ENCODE measurements at regions not wholly inside any gene's neighbourhood (a gene's known extent, or its start where the extent isn't known, plus 50 kb on each side); places are given as distances from the start of the nearest gene placed in this dataset.

GRCh38 chr20:21019814-21020658 is 86.1 kb downstream of the LINC00237 start (continued):
- TF ChIP-seq ZBTB43 (CRISPR knock-in tag; conservative IDR thresholded peaks at IDR 0.05) (no peak), NAIF1 (CRISPR knock-in tag; IDR thresholded peaks at IDR 0.05; ENCODE audit: borderline replicate concordance) (no peak), PHF20 (CRISPR knock-in tag; IDR thresholded peaks at IDR 0.05) (no peak), ZNF549 (CRISPR knock-in tag; IDR thresholded peaks at IDR 0.05) (no peak), HOXA5 (CRISPR knock-in tag; IDR thresholded peaks at IDR 0.05) (no peak), FOXK2 (IDR thresholded peaks at IDR 0.05) (no peak), LCORL (IDR thresholded peaks at IDR 0.05) (no peak), LCORL (CRISPR knock-in tag; IDR thresholded peaks at IDR 0.05) (peak; percentile 79; the same call in 1 of the 2 replicates), CENPBD1 (CRISPR knock-in tag; IDR thresholded peaks at IDR 0.05; ENCODE audit: borderline replicate concordance, low read depth) (no peak), IRF1 (CRISPR knock-in tag; IDR thresholded peaks at IDR 0.05; ENCODE audit: low read depth) (no peak), ZNF264 (CRISPR knock-in tag; IDR thresholded peaks at IDR 0.05) (no peak), MIXL1 (CRISPR knock-in tag; IDR thresholded peaks at IDR 0.05) (no peak), NFYC (CRISPR knock-in tag; IDR thresholded peaks at IDR 0.05) (no peak), RNF2 (conservative IDR thresholded peaks at IDR 0.05; ENCODE audit: low read depth) (no peak), NR2F6 (IDR thresholded peaks at IDR 0.05) (peak; percentile 80), NR2F6 (CRISPR knock-in tag; IDR thresholded peaks at IDR 0.05) (peak; percentile 76), ZFX (CRISPR knock-in tag; IDR thresholded peaks at IDR 0.05; ENCODE audit: low read depth) (peak; percentile 48; the same call in 1 of the 2 replicates), FOXP1 (IDR thresholded peaks at IDR 0.05) (no peak), FOXP1 (CRISPR knock-in tag; IDR thresholded peaks at IDR 0.05) (no peak), ZNF543 (CRISPR knock-in tag; IDR thresholded peaks at IDR 0.05) (no peak), ZNF605 (CRISPR knock-in tag; IDR thresholded peaks at IDR 0.05) (no peak; the same call in 1 of the 2 replicates), ZNF883 (CRISPR knock-in tag; IDR thresholded peaks at IDR 0.05; ENCODE audit: not compliant biosample characterization) (peak; percentile 39), U2AF2 (IDR thresholded peaks at IDR 0.05; ENCODE audit: low read depth, low read length) (0 out of 2 replicates have a peak, but pooled peaks have one; percentile 32), KLF16 (CRISPR knock-in tag; IDR thresholded peaks at IDR 0.05) (no peak), RNF219 (CRISPR knock-in tag; IDR thresholded peaks at IDR 0.05) (no peak), ONECUT2 (CRISPR knock-in tag; IDR thresholded peaks at IDR 0.05) (no peak), ZNF703 (CRISPR knock-in tag; IDR thresholded peaks at IDR 0.05; ENCODE audit: borderline replicate concordance) (no peak)
- TF ChIP-seq, protein P1, sequence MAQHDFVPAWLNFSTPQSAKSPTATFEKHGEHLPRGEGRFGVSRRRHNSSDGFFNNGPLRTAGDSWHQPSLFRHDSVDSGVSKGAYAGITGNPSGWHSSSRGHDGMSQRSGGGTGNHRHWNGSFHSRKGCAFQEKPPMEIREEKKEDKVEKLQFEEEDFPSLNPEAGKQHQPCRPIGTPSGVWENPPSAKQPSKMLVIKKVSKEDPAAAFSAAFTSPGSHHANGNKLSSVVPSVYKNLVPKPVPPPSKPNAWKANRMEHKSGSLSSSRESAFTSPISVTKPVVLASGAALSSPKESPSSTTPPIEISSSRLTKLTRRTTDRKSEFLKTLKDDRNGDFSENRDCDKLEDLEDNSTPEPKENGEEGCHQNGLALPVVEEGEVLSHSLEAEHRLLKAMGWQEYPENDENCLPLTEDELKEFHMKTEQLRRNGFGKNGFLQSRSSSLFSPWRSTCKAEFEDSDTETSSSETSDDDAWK (CRISPR knock-in tag; IDR thresholded peaks at IDR 0.05) = no peak
